Fibroblast of skin of abdomen (primary cell): ENCODE measurements at regions not wholly inside any gene's neighbourhood (a gene's known extent, or its start where the extent isn't known, plus 50 kb on each side); places are given as distances from the start of the nearest gene placed in this dataset.
A peak's percentile ranks its signal among the peaks of the same experiment; 100 is the strongest.
"Not testable (repeated sequence)": the region's sequence is repeated elsewhere in the genome, so short reads cannot be mapped to it uniquely, and the experiment has no call there.

Experiments used
- DNase-seq: peaks from one replicate; pipeline ENCODE4 v3.0.0-alpha.2; 2013

DNA sequence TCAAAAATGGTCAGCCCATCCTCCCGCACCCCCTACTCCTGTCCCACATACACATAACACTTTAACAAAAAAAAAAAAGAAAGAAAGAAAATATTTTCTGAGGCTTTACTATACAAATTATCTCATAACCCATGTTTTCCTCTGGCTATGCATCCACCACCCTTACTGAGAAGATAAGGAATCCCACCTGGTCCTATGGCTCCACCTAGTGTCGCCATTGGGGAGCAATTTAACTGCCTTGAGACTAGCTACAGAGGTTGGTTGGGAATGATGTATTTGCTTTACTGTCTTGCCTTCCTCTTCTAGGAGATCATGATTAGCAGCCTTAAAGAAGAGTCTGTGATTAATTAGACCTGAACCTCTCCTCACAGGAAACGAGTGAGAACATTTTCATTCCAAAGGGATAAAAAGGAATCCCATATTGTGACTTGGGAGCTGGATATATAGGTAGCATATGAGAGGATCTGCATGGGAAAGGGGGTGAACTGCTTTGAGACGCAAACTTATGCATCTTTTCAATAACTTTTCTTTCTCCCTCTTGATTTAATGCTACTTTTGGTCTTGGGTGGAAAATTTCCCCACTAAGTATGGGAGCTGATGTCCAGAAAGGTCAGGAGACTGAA lies 77.7 kb upstream of the SELENOP start:
- DNase-seq = peak; percentile 59

DNA sequence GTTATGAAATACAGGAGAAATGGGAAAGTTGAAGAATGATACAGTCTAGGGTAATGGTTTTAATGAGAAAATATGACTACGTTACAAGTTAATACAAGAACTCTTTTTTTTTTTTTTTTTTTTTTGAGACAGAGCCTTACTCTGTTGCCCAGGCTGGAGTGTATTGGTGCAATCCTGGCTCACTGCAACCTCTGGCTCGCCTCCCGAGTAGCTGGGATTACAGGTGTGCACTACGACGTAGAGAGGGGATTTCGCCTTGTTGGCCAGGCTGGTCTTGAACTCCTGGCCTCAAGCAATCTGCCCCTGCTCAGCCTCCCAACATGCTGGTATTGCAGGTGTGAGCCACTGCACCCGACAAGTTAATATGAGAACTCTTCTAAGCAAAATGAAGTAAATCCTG lies 77.1 kb upstream of the SELENOP start:
- DNase-seq = no peak

DNA sequence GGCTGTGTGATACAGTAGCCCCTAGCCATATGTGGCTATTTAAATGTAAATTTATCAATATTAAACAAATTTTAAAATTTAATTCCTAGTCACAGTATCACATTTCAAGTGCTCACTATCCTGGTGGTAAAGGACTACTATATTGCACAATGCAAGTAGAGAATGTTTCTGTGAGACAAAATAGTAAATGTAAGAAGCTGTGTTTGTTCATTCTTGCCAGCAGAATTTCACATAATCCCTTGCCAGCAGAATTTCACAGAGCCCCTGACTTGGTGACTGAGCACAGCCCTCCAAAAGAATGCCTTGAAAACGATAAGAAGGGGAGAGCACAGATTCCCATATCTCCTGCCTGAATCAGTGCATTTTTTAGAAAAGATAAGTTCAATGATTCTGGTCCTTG lies 75.9 kb upstream of the SELENOP start:
- DNase-seq = no peak

DNA sequence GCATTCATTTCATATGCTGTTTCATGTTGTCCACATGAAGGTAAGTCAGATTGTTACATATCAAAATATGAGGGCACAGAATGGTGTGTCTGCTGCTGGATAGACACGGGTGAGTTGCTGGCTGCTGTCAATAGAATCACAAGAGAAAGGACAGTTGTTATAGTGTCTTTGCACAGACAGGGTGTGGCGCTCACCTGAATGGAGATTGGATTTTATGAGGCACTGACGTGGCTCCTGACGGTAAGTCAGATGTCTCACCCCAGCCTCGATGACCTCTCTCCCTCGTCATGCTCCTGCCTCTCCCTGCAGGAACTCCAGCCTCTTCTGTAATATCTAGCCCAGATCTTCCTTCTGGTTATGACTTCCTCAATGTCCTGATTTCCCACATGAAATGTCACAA lies 75.4 kb upstream of the SELENOP start:
- DNase-seq = no peak

DNA sequence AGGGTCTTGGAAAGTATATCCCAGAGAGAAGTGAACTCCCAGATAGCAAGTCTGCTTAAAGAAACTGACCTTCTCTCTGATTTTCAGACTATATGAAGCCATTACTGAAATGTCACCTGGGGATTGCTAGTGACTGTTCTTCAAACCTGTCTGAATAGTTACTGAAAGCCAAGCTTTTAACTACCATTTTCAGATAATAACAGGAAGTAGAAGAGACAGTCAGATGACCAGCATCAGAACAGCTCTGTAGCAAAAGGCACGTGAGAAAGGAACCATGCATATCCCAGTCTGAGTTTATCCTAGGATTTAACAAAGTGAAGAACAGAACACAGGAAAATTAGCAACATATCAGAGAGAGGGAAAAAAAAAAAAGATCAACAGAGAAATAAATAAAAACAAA lies 74.9 kb upstream of the SELENOP start:
- DNase-seq = no peak

DNA sequence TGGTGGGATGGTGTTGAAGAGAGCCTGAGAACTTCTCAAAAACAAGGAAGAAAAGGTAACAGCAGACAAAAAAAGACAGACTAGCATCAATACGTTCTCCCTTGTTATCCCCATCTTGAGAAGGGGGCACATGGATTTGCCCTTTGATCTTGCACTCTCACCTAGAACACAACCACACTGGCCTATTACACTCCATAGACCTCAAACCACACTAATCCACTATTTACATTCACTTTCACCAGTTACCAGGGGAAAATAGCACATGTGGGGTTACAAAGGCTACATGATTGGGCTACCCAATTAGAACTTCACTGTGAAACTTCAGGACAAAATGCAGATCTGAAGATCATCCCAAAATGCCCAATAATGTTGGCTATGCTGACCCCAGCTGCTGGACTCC lies 72.6 kb upstream of the SELENOP start:
- no peak for DNase-seq

DNA sequence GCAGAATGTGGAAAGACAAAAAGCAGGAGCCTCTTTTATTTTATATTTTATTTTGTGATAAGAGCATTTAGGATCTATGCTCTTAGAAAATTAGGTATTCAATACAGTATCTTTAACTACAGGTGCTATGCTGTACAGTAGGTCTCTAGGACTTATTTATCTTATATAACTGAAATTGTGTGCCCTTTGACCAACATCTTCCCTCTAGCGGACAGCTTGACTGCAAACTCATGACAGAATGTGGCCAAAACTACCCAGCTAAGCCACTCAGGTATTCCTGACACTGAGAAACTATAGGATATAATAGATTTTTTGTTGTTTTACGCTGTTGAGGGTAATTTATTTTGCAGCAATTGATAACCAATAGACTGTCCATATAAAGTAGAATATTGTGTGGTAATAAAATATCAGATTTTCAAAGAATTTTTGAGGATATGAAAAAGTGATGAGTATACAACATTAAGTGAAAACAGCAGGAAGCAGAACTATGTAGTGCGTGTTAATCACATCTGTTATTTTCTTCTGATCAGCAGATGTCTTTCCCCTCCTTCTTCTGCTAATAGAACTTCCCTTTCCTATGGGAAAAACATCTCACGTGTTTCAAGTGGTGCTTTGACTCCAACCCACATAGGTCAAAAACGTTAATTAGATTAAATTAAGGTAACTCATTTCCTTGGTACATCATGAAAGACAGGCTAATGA lies 69.9 kb upstream of the SELENOP start:
- no peak for DNase-seq

DNA sequence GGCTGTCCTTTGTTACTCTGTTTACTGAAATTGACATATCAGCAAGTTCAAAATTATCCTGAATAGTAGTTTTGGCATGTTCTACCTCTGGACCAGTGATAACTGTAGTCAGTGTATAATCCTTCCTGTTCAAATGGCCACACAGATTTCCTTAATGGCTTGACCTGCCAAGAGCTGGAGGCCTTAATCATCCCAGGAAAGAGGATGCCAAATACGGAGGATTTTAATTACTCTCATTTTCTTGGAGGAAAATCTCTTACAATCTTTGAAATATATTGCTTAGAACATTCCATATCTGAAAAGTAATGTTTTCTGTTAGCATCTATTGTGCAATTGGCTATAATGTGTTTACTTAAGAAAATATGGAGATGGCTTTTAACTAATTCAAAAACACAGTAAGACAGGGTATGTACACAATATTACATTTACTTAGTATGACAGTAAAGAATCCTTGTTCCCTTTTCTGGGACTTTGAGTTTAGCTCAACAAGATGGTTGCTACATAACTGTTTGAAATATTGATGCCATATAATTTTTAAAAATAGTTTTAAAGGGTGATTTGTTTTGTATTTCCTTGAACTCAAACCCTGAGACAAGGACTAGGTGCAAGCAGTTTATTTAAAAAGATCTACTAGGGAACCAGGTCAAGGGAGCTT lies 68.9 kb upstream of the SELENOP start:
- DNase-seq = no peak

DNA sequence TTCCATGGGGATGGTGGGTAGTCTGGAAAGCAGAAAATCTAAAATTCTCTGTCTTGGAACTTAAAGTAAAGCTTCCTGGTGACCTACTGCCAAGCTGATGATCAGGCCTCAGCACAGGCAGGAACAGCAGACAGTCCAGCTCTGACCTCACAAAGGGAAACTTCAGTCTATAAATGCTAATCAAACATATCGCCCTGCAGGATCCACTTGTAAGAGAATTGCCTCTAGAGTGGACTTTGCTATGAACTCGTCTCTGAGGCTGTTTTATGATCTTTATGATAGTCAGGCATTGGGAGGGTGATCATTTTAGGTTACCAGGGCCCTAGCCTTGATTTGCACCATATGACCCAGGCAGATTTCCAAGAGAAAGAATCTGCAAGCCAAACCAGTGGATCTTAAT lies 67.6 kb upstream of the SELENOP start:
- no peak for DNase-seq

DNA sequence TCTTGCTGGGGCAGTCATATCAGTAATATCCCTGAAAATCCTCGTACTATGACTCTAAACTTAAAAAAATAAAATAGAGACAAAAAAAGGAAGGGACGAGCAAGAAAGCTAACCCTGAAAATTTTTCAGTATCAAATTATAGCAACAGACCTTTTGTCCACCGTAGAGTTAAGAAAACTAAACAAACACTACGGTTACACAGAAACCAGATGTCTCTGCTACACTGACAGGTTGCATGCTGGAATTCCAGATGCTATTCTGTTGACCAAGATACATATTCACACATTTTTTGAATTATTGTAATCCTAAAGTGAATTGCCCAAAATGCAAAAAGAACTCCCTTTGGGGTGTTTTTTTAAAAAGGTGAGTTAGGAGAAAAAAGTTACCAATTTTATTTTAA lies 66.9 kb upstream of the SELENOP start:
- no peak for DNase-seq

DNA sequence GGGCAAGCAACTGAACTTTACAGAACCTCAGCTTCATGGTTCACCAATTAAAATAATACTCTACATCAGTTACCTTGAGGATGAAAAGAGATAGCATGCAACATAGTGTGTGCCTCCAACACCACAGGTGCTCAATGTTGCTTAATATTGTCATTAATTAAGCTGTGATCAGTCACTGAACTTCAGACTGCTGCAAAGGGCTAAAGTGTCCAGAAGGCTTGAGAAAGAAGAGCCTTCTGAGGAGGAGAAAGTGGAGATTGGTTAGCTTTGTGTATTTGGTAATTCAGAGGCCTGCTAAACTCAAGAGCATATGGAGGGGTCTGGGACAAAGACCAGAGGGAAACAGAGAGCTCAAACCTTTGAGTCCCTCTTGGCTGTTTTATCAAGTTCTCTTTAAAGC lies 66.3 kb upstream of the SELENOP start:
- no peak for DNase-seq

DNA sequence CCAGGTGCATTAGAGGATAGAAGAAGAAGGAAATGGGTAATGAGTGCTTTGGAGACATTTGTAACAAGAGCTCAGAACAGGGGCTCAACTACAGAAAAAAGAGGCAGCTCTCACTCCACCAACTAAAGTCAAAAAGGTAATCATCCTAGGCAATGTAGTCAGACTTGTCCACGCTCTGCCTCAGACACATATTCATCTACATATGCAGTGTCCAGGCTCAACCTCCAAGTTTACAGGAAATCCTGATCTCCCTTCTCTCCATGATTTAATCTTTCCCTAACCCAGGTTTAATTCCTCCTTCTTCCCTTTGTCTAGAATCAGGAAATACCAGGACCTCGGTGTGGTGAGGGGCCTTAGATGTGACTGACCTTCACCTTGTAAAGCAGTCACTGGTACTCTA lies 65.7 kb upstream of the SELENOP start:
- no peak for DNase-seq

DNA sequence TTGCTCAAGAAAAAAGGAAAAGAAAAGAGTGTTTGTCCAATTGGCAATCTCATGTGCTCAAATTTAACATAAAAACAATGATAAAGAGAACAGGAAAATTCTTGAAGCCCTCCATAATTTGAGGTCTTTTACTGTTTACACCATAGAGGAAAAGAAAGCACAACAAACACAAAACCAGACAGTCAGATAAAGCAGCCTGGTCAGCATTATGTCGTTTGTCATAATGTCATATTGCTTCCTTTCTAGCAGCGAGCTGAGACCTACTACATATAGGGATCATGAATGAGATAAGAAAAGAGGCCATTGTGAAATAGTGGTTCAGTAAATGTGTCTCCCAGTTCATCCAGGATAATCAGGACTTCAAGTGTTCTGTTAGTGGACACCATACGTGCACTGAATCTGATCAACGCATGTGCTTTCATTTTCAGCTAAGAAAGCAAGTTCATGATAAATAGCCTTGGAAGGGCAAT lies 64.7 kb upstream of the SELENOP start:
- no peak for DNase-seq

DNA sequence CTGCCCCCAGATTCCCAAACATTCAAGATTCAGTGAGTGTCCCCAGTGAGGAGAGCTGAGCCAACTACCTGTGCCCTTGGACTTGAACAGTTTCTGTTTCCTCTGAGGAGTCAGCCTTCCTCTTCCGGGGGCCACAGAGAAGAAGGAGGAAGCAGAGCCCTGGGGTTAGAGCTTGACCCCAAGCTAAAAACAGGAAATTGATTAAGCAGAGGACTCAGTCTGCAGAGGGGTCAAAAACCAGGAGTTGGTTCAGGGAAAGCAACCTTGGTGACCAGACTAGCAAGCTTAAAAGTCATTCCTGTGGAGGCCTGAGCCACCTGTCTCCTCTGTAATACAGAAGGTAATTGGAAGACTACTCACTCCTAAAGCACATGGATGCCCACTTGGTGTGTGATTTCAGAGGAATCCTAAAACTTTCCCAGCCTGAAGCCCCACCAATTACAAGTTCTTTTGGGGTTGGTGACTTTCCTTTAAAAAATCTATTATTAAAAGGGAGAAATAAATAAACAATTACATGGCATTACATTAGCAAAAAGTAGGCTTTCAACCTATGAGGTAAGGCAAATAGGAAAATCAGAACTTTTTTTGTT lies 64.2 kb upstream of the SELENOP start:
- DNase-seq = no peak

DNA sequence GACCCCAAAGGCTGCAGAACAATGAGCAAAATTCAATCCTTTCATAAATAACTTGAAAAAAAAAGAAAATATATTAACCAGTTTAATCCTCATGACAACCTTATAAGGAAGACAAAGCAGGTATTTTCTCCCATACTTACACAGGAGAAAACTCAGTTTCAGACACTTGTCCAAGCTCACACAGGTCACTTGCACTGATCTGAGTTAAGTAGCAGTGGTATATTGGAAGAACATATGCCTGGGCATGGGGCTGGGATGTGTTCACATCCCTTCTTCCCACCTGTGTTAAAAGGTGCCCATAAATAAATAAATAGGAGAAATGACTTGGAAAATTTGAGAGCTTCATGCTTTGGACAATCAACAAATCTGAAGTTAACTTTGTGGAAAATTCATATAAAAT lies 63.5 kb upstream of the SELENOP start:
- no peak for DNase-seq

DNA sequence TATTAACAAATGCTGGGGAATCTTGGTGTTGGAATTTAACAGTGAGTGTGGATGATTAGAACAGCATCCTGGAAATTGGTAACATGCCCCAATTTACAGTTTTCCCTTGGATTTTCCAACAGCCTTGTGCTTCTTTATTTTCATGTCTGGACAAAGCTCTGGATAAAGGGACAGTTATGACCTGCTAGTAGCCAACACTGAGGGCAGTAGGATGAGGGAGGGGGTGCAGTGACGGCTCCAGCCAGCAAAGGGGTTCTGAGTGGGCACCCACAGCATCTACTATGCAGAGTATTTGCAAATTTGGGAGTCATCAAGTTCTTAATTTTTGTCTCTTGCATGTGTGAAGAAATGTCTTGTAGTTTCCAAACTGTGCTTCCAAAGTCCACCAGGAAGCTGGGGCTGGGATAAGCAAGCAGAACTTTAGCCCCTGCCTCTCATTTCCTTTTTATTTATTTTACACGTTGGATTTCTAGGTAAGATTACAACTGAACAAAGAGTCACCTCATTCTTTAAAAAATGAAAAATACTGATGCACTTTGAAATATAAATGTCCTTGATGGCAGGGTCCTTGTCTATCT lies 63.0 kb upstream of the SELENOP start:
- DNase-seq = no peak

DNA sequence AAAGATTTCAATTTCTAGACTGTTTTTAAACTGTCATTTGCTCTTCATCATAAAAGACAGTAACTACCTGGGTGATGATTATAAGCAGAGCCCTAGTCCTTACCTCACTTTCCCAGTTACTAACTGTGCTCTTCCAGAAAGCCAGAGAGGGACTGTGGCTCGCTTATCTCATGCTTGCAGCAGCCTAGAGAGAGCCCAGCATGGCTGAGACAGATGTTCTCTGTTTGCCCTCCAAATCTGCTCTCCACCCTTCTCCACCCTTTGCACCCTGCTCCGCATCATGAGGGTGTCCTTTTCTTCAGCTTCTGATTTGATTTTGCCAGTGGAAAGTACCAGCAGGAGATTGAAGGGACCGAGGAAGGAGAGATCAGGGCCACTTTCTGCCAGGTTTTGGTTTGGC lies 61.2 kb upstream of the SELENOP start:
- DNase-seq = no peak

DNA sequence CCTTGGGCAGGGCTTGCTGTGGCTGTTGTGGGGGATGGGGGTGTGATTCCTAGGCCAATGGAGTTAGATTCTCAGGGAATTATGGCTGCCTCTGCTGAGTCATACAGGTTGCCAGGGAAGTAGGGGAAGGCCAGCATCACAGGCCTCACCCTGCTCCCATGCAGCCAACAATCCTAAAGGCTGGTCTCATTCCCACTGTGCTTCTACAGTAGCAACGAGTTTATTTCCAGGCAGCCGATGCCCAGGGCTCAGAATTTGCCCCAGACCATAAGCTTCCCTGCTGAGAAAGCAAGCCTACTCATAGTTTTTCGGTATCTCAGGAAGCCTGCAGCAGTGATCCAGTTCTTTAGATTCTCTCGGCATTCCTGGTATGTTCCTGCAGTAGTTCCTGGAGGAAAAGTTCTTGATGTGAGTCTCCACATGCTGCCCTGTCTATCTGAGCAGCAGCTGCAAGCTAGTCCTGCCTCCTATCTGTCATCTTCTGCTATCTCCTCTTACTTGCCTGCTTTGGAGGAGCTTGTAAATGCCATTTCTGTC lies 59.3 kb upstream of the SELENOP start:
- DNase-seq = no peak

DNA sequence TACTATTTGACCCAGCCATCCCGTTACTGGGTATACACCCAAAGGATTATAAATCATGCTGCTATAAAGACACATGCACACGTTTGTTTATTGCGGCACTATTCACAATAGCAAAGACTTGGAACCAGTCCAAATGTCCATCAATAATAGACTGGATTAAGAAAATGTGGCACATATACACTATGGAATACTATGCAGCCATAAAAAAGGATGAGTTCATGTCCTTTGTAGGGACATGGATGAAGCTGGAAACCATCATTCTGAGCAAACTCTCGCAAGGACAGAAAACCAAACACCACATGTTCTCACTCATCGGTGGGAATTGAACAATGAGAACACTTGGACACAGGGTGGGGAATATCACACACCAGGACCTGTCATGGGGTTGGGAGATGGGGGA lies 56.7 kb upstream of the SELENOP start:
- DNase-seq = not testable (repeated sequence)

DNA sequence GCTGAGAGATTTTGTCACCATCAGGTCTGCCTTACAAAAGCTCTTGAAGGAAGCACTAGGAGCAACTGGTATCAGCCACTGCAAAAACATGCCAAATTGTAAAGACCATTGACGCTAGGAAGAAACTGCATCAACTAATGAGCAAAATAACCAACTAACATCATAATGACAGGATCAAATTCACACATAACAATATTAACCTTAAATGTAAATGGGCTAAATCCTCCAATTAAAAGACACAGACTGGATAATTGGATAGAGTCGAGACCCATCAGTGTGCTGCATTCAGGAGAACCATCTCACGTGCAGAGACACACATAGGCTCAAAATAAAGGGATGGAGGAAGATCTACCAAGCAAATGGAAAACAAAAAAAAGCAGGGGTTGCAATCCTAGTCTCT lies 53.1 kb upstream of the SELENOP start:
- DNase-seq = not testable (repeated sequence)
